AG10803 (cell line): ENCODE measurements at regions not wholly inside any gene's neighbourhood (a gene's known extent, or its start where the extent isn't known, plus 50 kb on each side); places are given as distances from the start of the nearest gene placed in this dataset.

Experiments
- DNase-seq: peaks from one replicate; pipeline ENCODE4 v3.0.0; 2010; ENCODE audit warnings: low read depth
- H3K4me3 ChIP-seq: 2 replicates; pipeline ENCODE4 v1.5.1; 2011; ENCODE audit warnings: mild to moderate bottlenecking, low read length, control low read depth
- CTCF ChIP-seq: conservative IDR thresholded peaks from 2 replicates; pipeline ENCODE4 v1.5.1; 2011; ENCODE audit warnings: mild to moderate bottlenecking, low read length, control low read depth, inconsistent platforms

- TF ChIP-seq CTCF = no peak
These were observed 151.9 kb upstream of the NECTIN1 start for GRCh38 chr11:119880873-119881272.

DNA sequence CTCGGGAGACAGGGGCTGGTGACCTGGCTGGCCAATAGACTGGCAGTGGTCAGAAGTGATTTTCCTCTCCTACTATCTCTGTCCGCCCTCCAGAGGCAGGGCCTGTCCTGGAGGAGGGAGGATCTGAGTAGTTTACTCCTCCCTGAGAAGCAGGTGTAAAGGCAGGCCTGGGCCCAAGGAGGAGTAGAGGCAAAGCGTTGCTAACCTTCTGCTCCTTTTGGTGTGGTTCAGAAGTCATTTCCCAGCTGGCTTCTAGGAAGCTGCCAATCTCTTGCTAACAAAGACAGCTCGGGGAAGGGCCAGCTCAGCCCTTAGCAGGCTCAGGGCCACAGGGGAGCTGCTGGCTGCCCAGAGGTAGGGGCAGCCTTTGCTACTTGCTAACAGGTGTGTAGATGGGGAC is 151.1 kb upstream of the NECTIN1 start:
- no peak for TF ChIP-seq CTCF
- H3K4me3 ChIP-seq = no peak overlapping the region
- DNase-seq = no peak

More at GRCh38 chr11:119880873-119881272, 151.9 kb upstream of the NECTIN1 start:
- H3K4me3 ChIP-seq = no peak overlapping the region
- no peak for DNase-seq

DNA sequence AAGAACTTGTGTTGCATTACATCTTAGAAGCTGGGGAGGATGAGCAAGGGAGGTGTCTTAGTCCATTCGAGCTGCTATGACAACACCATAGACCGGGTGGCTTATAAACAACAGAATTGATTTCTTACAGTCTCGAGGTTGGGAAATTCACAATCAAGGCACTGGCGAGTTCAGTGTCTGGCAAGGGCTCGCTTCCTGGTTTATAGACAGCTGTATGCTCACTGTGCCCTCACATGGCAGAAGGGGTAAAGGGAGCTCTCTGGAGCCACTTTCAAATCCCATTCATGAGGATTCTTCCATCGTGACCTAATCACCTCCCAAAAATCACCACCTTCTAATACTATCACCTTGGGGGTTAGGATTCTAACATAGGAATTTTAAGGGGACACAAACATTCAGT is 150.0 kb upstream of the NECTIN1 start:
- DNase-seq = no peak
- no peak overlapping the region for H3K4me3 ChIP-seq
- no peak for TF ChIP-seq CTCF

DNA sequence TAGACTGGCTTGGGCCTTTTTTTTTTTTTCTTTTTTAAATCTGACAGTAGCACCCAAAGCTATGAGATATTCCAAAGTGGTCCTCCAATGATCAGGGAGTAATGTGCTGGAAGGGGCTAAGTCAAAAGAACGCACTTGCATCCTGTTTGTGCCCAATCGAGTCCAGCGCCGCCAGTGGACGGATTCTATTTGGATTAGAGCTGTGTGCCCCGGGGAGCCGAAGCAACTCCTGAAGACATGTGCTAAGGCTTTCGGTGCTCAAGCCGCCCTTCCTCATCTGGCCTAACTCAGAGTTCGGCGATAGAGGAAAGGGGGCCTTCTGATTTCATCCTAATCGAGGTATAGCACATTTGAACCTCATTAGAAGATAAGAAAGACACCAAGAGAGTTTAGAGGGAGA is 147.8 kb upstream of the NECTIN1 start:
- no peak for DNase-seq
- H3K4me3 ChIP-seq = no peak overlapping the region
- no peak for TF ChIP-seq CTCF

DNA sequence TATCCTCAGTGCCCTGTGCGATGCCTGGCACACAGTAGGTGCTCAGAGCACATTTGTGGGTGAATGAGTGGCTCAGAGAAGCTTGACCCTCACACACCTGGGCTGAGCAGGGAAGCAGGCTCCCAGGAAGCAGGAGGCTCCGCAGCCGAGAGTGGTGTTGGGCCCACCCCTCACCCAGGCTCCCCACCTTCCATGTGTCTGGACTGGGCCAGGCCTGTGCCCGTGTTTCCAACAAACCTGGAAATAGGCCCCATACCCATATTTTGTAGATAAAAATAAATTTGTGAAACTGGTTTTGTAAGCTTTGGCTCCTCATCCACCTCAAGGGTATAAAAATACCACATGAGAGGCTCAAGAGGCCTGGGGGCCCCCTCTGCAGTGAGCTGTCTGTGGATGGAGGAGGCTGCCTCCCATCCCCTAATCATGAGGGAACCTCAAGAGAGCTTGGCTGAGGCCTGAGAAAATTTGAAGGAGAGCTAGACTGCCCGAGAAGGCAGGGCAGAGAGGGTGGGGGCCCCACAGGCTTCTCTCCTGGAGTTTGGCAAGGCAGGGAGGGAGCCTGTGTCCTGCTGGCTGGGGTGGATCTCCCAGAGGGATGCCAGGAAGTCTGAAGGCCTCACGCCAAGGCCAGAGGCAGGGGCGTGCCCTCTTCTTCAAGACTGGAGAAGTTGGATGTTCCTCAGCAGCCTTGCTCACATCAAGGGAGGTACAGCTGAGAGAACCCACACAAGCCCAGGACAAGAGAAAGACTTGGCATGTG is 147.0 kb upstream of the NECTIN1 start:
- DNase-seq = no peak
- no peak for TF ChIP-seq CTCF
- no peak overlapping the region for H3K4me3 ChIP-seq

DNA sequence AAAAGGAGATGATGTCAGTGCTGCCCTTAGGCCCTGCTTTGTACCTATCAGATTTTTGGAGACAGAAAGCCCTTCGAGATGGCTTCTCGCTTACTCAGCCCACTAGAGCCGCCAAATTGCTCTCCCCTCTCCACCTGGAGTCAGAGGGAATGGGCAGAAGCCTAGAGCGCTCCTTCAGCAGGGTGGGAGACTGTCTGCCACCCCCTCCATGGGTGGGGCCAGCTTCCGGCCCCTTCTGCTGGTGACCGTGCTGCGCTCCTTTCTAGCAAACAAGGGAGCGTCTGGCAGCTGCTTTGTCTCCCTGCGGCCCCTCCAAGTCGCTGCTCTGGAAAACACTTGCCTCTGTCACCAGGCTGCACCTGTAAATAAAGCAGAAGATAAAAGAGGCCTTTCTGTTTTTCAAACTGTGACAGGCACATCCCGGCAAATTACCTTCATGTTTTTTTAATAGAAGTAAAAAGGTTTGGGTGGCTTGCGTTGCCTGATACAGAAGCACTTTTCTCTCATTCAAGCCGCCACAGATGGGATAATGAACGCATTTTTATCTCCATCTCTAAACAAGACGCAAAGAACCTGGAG is 145.7 kb upstream of the NECTIN1 start:
- no peak for DNase-seq
- no peak overlapping the region for H3K4me3 ChIP-seq
- TF ChIP-seq CTCF = no peak

DNA sequence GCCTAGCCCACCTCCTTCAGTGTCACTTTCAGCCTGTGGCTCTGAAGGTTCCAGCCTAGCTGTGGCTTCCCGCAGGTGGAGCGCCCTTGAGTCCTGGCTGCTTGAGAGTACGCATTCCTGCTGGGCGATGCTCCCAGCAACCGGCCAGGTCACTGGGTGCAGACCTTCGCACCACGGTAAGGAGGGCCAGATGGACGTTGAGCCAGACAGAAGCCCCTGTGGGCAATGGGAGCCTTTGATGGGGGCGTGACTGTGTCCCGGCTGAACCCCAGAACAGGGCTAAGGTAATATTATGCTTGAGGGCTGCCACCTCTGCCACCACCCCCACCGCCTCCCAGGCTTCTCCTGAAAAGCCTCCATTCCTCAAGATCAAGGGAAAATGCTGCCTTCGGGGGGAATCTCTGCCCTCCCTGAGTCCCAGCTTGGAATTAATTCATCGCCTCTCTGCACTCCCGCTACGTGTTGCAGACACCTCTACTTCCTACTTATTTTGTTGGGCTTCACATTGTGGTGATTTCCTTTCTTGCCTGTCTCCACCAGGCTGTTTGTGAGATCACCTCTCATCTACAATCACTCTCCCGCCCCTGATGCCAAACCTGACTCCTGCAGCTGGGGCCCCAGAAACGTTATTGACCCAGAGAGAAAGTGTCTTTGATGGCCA is 144.9 kb upstream of the NECTIN1 start:
- no peak for TF ChIP-seq CTCF
- H3K4me3 ChIP-seq = no peak overlapping the region
- no peak for DNase-seq
